ENCODE measurements at regions not wholly inside any gene's neighbourhood (a gene's known extent, or its start where the extent isn't known, plus 50 kb on each side); places are given as distances from the start of the nearest gene placed in this dataset.

DNA sequence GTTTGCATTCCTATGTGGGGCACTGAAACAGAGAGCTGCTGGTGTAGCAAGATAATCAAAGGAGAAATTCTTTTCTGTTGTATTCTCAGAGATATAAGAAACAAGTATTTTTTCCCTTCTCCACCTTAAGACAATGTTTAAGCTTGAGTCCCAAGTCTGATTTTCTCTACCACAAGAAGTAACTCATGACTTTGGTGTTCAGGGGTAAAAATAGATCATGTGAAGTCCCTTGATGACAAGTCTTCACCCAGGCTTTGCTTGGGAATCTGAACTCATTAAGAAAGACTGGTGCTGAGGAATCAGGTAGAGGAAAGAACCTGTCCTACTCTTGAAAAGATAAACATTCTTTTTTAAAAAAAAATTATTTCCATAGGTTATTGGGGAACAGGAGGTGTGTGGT lies 205.6 kb downstream of the ALDH8A1 start:
- no peak for DNase-seq (ENCODE audit: extremely low read depth in 1 of 2, low read depth in 1 of 2)

DNA sequence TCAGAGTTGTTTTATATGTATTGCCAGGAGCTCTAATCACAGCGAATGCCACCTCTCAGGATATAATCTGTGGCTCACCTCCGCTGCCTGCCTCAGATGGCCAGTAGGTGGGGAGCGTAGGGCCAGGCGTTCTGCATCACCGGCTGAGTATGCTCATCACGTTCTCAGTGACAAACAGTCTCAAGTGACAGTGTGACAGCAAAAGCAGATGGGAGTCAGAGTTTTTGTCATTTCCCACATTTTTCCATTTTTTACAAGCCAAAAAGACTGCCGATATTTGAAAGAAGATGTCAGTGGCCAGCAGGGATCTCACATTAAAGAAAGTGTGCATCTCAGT lies 208.7 kb downstream of the ALDH8A1 start:
- no peak for DNase-seq (ENCODE audit: extremely low read depth in 1 of 2, low read depth in 1 of 2)

DNA sequence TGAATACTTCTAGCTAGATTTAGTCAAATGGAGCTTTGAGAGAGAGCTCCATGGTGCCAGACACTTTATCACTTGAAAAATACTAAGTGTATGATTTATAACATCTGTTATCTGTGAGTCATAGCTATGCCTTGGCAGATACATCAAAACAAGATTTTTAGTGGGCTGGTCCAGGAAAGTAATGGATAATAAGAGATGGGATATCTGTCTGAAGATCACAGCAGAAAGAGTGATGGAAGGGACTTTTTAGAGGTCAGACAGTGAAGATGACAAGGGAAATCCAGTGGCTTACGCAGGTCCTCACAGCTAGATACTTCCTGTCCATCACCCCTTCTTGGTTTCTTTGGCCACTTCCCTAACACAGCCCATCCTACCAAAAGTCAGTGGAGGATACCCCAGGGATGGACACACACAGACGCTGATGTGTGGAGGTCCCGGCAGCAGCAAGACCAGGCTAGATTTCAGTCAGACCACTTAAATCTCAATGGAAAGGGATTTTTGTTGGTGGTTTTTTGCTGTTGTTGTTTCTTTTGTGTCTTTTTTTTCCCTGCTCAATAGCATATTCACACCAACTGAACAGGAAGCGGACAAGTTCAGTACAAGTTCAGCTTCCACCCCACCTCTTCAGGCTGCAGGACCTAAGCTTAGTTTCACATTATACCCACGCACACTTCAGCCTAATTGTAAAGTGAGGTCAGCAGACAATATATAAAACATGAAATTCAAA lies 209.3 kb downstream of the ALDH8A1 start:
- DNase-seq (ENCODE audit: extremely low read depth in 1 of 2, low read depth in 1 of 2): no peak

DNA sequence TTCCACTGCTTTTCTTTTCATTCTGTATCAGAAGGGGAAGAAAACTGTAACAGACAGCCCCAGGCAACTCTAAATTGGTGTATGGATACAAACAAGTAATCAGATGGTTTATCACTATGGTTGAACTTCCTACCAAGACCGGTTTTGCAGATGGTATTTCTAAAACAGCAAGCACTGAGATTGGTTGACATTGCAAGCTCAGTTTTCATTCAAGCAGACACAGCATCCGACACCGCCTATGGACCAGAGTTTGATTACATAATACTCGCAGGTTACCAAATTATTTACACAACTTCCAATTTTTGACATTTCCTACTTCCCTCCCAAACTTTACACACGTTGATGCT lies 209.9 kb downstream of the ALDH8A1 start:
- no peak for DNase-seq (ENCODE audit: extremely low read depth in 1 of 2, low read depth in 1 of 2)

DNA sequence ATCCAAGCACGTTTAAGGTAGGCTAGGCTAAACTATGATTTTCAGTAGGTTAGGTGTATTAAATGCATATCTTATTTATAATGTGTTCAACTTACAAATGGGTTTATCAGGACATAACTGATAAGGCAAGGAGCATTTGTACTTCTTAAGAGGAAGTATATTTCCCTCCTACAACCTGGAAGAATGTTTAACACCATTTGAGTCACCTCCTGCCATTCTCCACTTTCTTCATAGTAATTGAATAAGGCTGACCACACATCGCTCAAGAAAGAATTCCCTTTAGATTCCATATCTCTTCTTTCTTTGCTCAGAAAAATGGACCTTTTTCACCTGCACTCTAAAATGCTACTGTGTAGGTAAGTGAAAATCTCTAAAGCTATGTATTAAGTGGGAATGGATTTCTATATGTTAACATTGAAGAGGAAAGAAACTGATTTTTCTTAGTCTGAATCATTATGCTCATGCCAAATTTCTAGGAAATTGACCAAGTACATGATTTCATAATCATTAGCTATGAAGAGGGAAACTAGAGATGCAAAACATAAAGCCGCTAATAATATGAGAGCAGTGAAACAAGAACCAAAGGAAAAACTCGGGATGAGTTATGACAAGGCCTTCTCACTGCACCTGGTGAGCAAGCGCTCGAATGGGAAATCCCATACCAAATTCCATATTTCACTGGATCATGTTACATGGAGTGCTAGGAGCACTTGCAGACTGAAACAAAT lies 210.4 kb downstream of the ALDH8A1 start:
- DNase-seq (ENCODE audit: extremely low read depth in 1 of 2, low read depth in 1 of 2): no peak

DNA sequence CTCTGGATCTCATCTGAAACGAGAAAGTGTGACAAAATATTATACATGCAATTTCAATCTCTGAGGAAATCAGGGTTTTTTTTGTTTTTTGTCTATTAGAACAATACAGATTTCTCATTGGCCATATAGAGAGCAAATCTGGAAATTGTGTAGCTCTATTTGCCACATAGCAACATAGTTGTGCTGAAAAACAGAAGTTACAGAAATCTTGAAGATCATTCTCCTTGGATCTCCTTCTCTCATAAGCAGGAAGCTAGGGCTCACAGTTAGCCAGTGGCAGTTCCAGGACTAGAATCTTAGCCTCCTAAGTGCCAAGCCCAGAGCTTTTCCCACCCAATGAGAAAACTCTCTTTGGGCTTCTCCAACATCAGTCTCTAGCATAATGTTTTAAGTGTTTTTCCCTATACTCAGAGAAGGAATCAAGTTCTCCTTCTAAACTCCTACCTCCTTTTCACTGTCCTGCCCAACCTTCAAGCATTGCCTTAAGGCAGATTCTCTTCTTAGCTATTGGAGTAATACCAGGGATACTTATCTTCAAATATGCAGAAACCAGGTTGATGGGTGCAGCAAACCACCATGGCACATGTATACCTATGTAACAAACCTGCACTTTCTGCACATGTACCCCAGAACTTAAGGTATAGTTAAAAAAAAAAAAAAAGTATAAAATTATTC lies 211.6 kb downstream of the ALDH8A1 start:
- DNase-seq (ENCODE audit: extremely low read depth in 1 of 2, low read depth in 1 of 2): no peak

DNA sequence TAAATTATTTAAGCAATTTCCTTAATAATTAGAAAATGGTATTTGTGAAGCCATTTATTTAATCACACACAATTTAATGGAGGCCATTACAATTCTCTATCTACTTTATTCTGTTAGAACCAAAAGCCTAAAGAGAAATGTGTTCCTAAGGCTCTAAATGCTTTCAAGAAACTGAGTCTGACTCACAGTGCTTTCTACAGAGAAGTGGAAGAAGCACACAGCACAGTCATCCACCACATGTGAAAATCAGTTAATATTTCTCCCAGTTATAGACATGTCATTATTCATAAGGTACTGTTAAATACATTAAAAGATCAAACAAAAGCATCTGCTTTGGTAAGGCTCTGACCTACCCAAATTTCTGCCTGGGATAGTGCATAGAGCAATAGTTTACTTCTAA lies 214.4 kb downstream of the ALDH8A1 start:
- DNase-seq (ENCODE audit: extremely low read depth in 1 of 2, low read depth in 1 of 2): no peak

DNA sequence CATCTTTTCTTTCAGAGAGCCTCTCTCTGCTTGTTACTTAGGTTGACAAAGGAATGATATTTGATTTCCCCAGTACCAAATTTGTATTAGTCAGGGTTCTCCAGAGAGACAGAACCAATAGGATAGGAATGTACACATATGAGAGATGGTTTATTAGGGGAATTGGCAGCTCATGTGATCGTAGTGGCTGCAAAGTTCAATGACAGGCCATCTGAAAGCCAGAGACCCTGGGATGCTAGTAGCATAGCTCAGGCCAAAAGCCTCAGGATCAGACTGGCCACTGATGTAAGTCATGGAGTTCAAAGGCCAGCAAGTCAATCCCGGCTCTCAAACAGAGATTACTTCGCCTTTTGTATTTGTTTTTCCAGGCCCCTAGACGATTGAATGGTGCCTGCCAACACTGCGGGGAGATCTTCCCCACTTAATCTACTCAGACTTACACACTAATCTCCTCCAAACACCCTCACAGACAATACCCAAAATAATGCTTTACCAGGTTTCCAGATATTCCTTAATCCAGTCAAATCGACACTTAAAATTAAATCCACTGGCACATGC lies 215.5 kb downstream of the ALDH8A1 start:
- no peak for DNase-seq (ENCODE audit: extremely low read depth in 1 of 2, low read depth in 1 of 2)

DNA sequence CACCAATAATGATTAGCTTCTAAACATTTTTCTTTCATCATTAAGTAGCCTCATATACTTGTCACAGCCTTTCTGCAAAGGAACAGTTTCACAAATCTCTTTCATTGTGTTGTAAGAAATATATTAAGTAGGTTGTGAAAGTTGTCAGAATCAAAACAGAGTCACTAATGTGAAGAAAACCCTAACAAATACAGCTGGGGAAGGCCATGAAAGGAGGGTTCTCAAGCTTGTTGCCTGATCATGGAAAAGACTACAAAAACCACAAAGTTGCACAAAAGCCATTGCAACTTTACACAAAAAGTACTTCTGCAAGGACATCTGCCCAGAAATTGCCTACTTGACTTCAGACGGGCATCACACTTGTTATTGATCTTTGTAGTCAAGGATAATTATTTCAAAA lies 216.1 kb downstream of the ALDH8A1 start:
- DNase-seq (ENCODE audit: extremely low read depth in 1 of 2, low read depth in 1 of 2): no peak

DNA sequence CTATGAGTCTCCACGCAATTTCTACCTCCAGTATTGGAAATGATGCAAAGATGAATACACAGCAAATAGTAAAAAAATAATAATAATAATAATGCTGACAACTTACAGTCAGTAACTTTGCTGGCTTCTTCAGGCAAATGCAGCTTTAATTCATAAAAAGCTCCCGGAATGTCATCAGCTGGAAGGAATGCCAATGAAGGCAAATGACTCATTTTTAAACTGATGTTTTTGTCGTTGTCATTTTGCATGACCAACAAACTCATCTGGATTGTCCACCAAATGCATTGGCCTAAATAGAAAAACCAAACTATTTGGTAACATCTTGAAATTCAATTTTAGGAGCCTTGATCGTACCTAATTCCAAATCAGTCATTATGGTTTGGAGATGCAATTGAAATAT lies 217.1 kb downstream of the ALDH8A1 start:
- no peak for DNase-seq (ENCODE audit: extremely low read depth in 1 of 2, low read depth in 1 of 2)

DNA sequence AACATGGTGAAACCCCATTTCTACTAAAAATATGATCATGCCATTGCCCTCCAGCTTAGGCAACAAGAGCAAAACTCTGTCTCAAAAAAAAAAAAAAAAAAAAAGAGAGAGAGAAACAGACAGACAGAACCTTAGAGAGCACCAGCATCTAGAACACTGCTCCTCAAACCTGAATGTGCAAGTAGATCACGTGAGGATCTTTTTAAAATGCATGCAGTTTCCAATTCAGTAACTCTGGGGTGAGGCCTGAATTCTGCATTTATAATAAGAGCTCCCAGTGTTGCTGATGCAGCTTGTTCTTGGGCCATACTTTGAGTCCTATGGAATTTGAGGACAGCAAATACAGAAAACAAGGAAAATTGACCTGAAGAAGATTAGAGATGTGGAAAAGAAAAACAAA lies 218.3 kb downstream of the ALDH8A1 start:
- no peak for DNase-seq (ENCODE audit: extremely low read depth in 1 of 2, low read depth in 1 of 2)

DNA sequence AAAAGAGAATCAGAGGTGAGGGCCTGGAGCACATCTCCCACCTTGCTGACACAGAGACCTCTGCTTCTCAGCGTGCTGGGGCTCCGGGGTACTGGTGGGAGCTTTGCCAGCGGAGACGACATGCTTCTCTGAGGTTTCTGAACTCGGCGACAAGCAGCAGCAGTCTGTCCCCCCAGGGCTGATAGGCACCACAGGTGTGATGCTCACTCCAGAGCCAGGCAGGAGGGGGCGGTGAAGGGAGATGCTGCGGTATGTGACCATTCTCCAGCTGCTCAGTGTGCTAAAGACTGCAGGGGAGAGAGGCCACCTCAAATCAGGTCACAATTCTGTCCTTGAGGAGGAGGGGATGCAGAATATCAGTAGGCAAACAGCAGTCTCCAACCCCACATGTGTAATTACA lies 219.9 kb downstream of the ALDH8A1 start:
- DNase-seq (ENCODE audit: extremely low read depth in 1 of 2, low read depth in 1 of 2): no peak

DNA sequence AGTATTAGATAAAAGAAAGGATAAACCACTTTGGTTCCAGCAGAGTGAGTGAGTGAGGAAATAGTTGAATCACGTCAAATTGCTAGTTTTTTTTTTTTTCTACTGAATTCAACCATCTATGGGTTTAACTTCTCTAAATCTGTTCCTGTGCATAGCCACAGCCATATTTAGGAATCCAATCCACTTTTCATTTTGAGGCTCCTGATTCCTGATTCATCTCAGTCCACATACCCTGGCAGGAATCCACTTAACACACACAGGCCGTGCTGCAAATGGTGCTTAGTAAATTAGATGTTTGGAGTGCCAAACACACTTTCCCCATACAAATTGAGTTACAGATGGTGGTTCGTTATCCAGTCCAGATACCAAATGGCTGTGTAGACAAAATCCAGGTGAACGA lies 220.3 kb downstream of the ALDH8A1 start:
- no peak for DNase-seq (ENCODE audit: extremely low read depth in 1 of 2, low read depth in 1 of 2)

DNA sequence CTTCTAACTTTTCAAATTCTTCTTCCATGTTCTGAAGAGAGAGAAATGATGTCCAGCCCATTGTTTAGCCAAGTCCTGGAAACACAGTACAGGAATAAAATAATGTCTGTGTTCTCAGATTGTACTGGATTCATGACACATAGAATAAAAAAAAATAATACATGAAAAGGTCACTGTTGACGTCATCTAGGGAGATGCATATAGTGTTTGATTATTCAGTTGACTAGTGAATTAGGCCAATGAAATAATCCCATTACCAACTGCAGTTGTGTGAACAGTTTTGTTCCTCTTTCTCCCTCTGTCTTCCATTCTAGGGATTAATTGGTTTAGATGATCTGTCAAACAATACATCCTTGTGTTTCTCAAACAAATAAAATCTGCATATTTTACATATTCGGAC lies 222.8 kb downstream of the ALDH8A1 start:
- no peak for DNase-seq (ENCODE audit: extremely low read depth in 1 of 2, low read depth in 1 of 2)

DNA sequence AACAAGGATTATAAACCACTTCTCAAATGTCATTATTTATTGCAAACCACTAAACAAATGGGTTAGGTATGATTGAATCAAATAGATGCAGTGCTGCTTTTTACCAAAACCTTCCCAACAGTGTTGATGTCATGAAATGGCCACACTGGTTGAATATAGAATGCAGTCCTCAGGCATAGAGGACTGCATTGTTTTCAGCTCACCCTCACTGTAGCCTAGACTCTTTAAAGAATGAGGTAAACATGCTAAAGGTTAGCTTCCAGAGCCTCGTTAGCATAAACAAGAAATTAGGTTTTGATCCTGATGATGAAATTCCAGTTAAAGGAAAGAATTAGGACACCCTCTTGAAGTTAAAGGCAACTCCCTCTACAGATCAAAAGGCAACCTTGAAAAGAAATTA lies 224.3 kb downstream of the ALDH8A1 start:
- no peak for DNase-seq (ENCODE audit: extremely low read depth in 1 of 2, low read depth in 1 of 2)

DNA sequence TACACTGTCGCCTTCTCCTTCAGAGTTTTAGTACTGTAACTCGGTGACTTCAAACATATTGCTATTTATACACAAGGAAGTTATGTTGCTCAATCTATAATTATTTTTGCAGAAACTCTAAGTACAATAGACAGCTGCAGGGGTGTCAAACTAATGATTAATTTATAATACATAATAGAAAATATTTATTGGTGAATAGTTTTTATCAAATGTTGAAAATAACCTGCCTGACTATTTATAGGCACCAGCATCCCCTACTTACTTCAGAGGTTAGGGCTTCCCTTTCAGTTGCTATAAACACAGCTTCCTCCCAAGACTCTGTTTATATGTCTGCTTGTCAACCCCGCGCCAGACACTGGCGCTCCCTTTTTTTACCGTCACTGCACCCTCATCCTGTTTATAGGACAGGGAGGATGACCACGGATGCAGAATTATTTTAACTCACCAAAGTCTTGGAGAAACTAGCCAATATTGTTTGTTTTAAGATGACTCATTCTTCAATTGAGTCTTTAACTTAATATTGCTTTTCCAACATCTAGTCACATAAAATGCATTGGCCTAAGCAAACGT lies 225.0 kb downstream of the ALDH8A1 start:
- DNase-seq (ENCODE audit: extremely low read depth in 1 of 2, low read depth in 1 of 2): no peak

DNA sequence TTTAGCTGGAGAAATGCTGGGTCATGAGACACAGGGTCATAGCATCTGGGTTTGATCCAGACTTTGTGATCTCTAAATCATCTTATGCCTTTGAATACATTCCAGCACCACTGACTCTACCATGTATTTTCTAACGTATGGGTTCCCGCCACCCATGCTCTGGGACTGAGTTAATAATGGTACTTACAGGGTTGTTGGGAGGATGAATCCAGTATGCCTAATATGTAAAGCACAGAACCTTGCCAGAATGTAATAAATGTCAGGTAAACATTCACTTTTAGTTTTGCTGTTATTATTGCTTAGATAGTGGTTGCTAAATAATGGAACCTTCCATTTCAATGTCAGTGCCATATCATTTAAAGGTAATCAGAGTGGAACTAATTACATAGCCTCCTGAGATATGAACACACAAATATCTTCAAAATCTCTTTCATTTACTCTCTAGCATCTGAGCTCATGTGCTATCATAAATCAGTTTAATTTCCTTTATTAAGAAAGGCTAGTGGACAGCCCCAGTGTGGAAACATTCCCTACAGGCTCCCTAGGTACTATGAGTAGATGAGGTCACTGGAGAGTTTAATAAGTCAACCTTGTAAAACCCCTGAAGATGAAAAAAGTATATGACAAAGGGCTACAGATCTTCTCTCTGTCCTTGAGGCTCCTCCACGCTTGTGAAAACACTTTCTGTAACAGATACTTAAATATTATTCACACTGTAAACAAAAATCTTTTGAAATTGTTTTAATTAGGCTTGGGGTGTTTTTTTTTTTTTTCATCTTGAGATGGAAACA lies 226.6 kb downstream of the ALDH8A1 start:
- no peak for DNase-seq (ENCODE audit: extremely low read depth in 1 of 2, low read depth in 1 of 2)

DNA sequence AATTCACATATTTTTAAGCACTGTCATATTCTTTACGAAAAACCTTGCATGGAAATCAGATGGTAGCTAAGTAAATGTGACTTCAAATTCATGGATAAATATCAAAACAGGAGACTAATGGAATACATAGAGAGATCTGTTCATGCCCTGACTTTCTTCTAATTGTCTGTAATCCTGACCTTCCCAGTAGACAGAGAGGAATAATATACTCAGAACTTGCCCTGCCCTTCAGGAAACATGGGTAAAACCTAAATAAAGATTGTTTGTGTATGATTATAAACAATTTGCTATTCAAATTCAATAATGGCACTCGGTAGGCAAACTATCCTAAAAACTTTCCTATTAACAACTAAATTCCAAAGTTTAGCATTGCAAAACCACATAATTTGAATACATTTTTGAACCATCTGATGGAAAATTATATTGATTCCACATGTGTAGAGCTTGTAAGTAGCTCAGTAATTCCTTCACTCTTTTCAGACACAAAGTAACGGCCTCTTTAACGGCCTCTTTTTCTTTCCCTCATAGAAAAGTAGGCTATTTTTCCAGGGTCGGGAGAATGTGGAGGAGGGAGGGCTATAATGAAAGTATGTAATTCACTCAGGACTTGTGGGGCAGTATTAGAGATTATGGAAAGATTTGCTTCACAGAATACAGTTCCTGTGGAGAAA lies 227.6 kb downstream of the ALDH8A1 start:
- DNase-seq (ENCODE audit: extremely low read depth in 1 of 2, low read depth in 1 of 2): no peak

DNA sequence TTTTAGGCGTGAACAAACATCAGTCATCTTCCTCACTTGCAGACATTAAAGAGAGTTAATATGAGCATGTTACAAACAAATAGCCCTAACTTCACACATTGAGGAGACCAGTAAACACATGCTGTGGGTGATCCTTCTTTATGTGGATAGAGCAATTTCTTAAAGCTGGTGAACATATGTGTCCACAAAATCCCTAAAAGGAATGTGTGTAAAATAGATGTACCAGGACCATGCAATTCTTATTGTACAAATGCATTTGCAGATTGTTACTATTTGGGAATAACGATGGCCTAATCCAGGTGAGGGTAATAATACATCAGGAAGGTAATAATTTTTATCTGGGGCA lies 228.9 kb downstream of the ALDH8A1 start:
- no peak for DNase-seq (ENCODE audit: extremely low read depth in 1 of 2, low read depth in 1 of 2)

DNA sequence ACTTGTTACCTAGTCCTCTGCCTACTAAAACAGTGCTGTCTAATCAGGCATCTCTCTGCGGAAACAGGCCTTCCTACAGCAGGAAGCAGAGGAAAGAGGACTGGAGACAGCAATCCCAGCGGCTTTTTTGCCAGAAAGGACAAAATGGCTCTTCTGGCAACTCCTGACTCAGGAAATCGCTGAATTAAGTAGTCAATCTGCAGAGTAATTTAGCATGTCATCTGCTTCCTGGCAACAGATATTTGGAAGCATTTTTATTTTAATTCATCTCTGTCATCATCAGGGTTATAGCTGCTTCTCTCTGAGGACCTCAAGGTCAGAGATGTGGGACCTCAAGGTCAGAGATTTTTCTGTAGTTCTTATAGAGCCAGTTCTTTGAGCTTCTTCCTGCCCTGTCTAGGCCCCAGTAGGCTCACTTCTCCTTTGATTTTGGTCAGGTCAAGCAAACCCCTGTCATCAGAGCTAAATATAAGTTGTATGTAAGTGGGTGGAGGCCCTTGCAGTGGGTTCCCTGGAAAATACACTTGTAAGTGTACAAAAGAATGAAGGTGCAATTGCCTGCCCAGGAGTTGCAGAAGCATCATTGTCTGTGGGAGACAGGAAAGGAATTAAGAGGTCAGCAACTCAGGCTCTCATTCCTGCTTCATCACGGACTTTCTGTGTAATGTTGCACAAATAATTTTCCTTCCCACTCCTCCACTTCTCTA lies 229.4 kb downstream of the ALDH8A1 start:
- no peak for DNase-seq (ENCODE audit: extremely low read depth in 1 of 2, low read depth in 1 of 2)
